ENCODE measurements at regions not wholly inside any gene's neighbourhood (a gene's known extent, or its start where the extent isn't known, plus 50 kb on each side); places are given as distances from the start of the nearest gene placed in this dataset.

DNA sequence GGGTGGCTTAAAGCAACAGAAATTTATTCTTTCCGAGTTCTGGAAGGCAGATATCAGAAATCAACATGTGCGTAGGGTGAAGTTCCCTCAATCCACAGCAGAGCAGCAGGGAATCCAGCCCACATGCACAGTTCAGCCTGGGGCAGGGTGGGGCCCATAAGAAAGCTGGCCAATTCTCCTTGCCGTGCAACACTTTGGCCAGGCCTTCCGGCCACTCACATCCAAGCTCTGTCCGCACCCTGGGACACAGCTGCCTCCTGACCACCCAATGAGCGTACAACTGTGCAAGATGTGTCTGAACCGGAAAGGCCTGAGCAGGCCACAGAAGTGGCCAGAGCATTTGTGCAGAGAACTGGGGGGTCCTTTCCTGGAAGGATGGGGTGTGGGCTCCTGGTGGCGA lies 274.9 kb downstream of the GADD45G start:
- Histone ChIP-seq H3K79me2 (ENCODE audit: control insufficient read depth in 1 of 2, insufficient read depth in 2 of 2, low read length in 2 of 2) (no peaks in the 10 kb centered on the region), H3K36me3 (ENCODE audit: control insufficient read depth in 2 of 4, insufficient read depth in 4 of 4, low read length in 3 of 4) (no peaks in the 10 kb centered on the region; a peak in 1 of 8 replicates), H3K56ac (replicated peaks; ENCODE audit: insufficient read length, low read depth, low read length) (no peak overlapping the region), H3K4me2 (ENCODE audit: insufficient read depth in 1 of 2, low read depth in 2 of 2, low read length in 2 of 2) (no peak overlapping the region), H2BK20ac (ENCODE audit: low read length) (no peak overlapping the region), H3K4me1 (replicated peaks in 1 of 4; ENCODE audit: control insufficient read depth in 3 of 4, insufficient read depth in 4 of 4, low read length in 3 of 4) (peaks cover 0 to 3% (median 0%) of the 10 kb centered on the region in 4 experiments; a peak in 1 of 7 replicates), H4K91ac (replicated peaks; ENCODE audit: insufficient read length, low read length) (no peak overlapping the region), H4K8ac (ENCODE audit: extremely low read depth, insufficient read depth, low read length) (no peak overlapping the region), H3K27me3 (replicated peaks in 1 of 4; ENCODE audit: control insufficient read depth in 3 of 4, extremely low read depth in 1 of 4, insufficient read depth in 3 of 4, low read length in 3 of 4) (no peaks in the 10 kb centered on the region), H3K9ac (replicated peaks in 1 of 4; ENCODE audit: extremely low read depth in 1 of 4, low read depth in 3 of 4, low read length in 3 of 4) (no peak overlapping the region), H3K18ac (ENCODE audit: extremely low read depth, low read length) (no peak overlapping the region), H3K9me3 (ENCODE audit: insufficient read depth in 2 of 2, low read depth in 1 of 2, low read length in 1 of 2) (no peaks in the 10 kb centered on the region), H3K14ac (ENCODE audit: insufficient read length) (no peak overlapping the region), H2BK15ac (ENCODE audit: low read length) (no peak overlapping the region), H3K4me3 (ENCODE audit: extremely low read depth in 1 of 4, insufficient read depth in 2 of 4, low read depth in 3 of 4, low read length in 4 of 4) (no peak overlapping the region), H3K4ac (replicated peaks; ENCODE audit: insufficient read length, low read depth, low read length) (no peak overlapping the region), H2BK5ac (ENCODE audit: low read depth, low read length) (no peak overlapping the region), H3K27ac (ENCODE audit: low read depth, low read length) (no peak overlapping the region), H3K23ac (ENCODE audit: insufficient read length) (no peak overlapping the region), H2AFZ (ENCODE audit: low read length) (no peak overlapping the region), H2BK120ac (replicated peaks; ENCODE audit: low read depth, low read length) (no peak overlapping the region), H4K20me1 (replicated peaks in 1 of 2; ENCODE audit: control insufficient read depth in 1 of 2, insufficient read depth in 2 of 2, low read length in 2 of 2) (peaks cover 0 to 21% of the 10 kb centered on the region in 2 experiments), H2BK12ac (ENCODE audit: low read depth, low read length) (no peak overlapping the region), H2AK5ac (ENCODE audit: low read depth, low read length) (no peak overlapping the region), H4K5ac (ENCODE audit: insufficient read length, low read depth, low read length) (no peak overlapping the region), H3K23me2 (ENCODE audit: low read depth, low read length) (peaks cover 21% of the 10 kb centered on the region; the same call in 1 of the 2 replicates), H3K79me1 (ENCODE audit: low read depth, low read length) (peaks cover 3% of the 10 kb centered on the region; the same call in 1 of the 2 replicates)
- CTCF ChIA-PET (ENCODE audit: partially characterized antibody) = interaction anchor here (1.0 to 1.3 kb wide), 3 partner anchors 44 to 282 kb away, joined by 3 to 6 read pairs (median 4); no protein-coding TSS in a partner anchor
- no peak for FAIRE-seq
- DNase-seq (ENCODE audit: low read depth in 1 of 2, low spot score in 2 of 2) = peak in 1 of 2 experiments; percentile 22
- POLR2A ChIA-PET (ENCODE audit: partially characterized antibody) = no interaction called here
- 89% methylated on average over 8 of the region's 8 CpGs; no CpG with 5 or more reads in 1 of the 2 experiments for WGBS, 2 experiments (ENCODE audit: extremely low coverage in 1 of 2, insufficient coverage in 1 of 2, insufficient read length in 1 of 2, insufficient replicate concordance in 2 of 2, low coverage in 1 of 2, low lambda C conversion rate in 2 of 2, missing lambda C conversion rate in 1 of 2)

All from H1 (cell line).